ENCODE measurements at regions not wholly inside any gene's neighbourhood (a gene's known extent, or its start where the extent isn't known, plus 50 kb on each side); places are given as distances from the start of the nearest gene placed in this dataset.

- no peak for TF ChIP-seq CTCF (conservative IDR thresholded peaks at IDR 0.05; ENCODE audit: low read depth, low read length)
- TF ChIP-seq EZH2 (IDR thresholded peaks at IDR 0.05; ENCODE audit: borderline replicate concordance, low read depth, low read length, poor library complexity, severe bottlenecking) = no peak
Measured at GRCh38 chr7:25994433-25994994, 157.5 kb upstream of the NFE2L3 start.
